HG02623 (cell line): ENCODE measurements at regions not wholly inside any gene's neighbourhood (a gene's known extent, or its start where the extent isn't known, plus 50 kb on each side); places are given as distances from the start of the nearest gene placed in this dataset.
"Not testable (repeated sequence)": the region's sequence is repeated elsewhere in the genome, so short reads cannot be mapped to it uniquely, and the experiment has no call there.

Experiments
- ATAC-seq: cut with Tn5 transposase; IDR thresholded peaks from one replicate; pipeline ENCODE4 v1.9.1; 2021; ENCODE audit warnings: moderate library complexity; ENCODE audit not compliant: unreplicated experiment

GRCh38 chr2:138365581-138365980 is 136.0 kb upstream of the SPOPL start:
- ATAC-seq = no peak

GRCh38 chr2:138369856-138370255 is 131.7 kb upstream of the SPOPL start:
- no peak for ATAC-seq

GRCh38 chr2:138373993-138374408 is 127.6 kb upstream of the SPOPL start:
- no peak for ATAC-seq

- ATAC-seq = no peak
Measured at GRCh38 chr2:138381373-138381772, 120.2 kb upstream of the SPOPL start.

- no peak for ATAC-seq
Measured at GRCh38 chr2:138382672-138383071, 118.9 kb upstream of the SPOPL start.

- not testable (repeated sequence) for ATAC-seq
Measured at GRCh38 chr2:138386191-138386590, 115.4 kb upstream of the SPOPL start.

GRCh38 chr2:138389063-138389462 is 112.5 kb upstream of the SPOPL start:
- no peak for ATAC-seq

- ATAC-seq = no peak
Measured at GRCh38 chr2:138390316-138390945, 111.1 kb upstream of the SPOPL start.

GRCh38 chr2:138391946-138392345 is 109.6 kb upstream of the SPOPL start:
- no peak for ATAC-seq

- no peak for ATAC-seq
Measured at GRCh38 chr2:138395565-138396306, 105.8 kb upstream of the SPOPL start.

GRCh38 chr2:138396843-138397242 is 104.7 kb upstream of the SPOPL start:
- ATAC-seq = no peak

- no peak for ATAC-seq
Measured at GRCh38 chr2:138403431-138403927, 98.1 kb upstream of the SPOPL start.

GRCh38 chr2:138414014-138414413 is 87.6 kb upstream of the SPOPL start:
- ATAC-seq = no peak

GRCh38 chr2:138415985-138416384 is 85.6 kb upstream of the SPOPL start:
- ATAC-seq = no peak

- ATAC-seq = no peak
Measured at GRCh38 chr2:138418453-138418852, 83.1 kb upstream of the SPOPL start.

GRCh38 chr2:138421315-138421970 is 80.1 kb upstream of the SPOPL start:
- ATAC-seq = no peak

- no peak for ATAC-seq
Measured at GRCh38 chr2:138421971-138422335, 79.6 kb upstream of the SPOPL start.

- no peak for ATAC-seq
Measured at GRCh38 chr2:138423198-138423597, 78.4 kb upstream of the SPOPL start.

GRCh38 chr2:138423745-138424144 is 77.8 kb upstream of the SPOPL start:
- ATAC-seq = no peak

GRCh38 chr2:138424436-138425140 is 77.0 kb upstream of the SPOPL start:
- ATAC-seq = no peak

GRCh38 chr2:138426116-138426515 is 75.5 kb upstream of the SPOPL start:
- not testable (repeated sequence) for ATAC-seq
